Superior temporal gyrus (tissue), 1 donor: ENCODE measurements at regions not wholly inside any gene's neighbourhood (a gene's known extent, or its start where the extent isn't known, plus 50 kb on each side); places are given as distances from the start of the nearest gene placed in this dataset.
"Not testable (repeated sequence)": the region's sequence is repeated elsewhere in the genome, so short reads cannot be mapped to it uniquely, and the experiment has no call there.

Experiments used
- DNase-seq: peaks from one replicate; pipeline ENCODE4 v3.0.0-alpha.2; 2016; ENCODE audit errors: extremely low spot score

- peak; percentile 32 for DNase-seq
Observed at GRCh38 chr12:75944097-75944904, 87.3 kb downstream of the PHLDA1 start.

GRCh38 chr12:75943730-75944096, 87.9 kb downstream of the PHLDA1 start:
- DNase-seq = no peak

GRCh38 chr12:75941661-75942060, 89.9 kb downstream of the PHLDA1 start:
- DNase-seq = not testable (repeated sequence)

- DNase-seq = no peak
Observed at GRCh38 chr12:75939016-75939642, 92.4 kb downstream of the PHLDA1 start.

- no peak for DNase-seq
Observed at GRCh38 chr12:75938189-75938588, 93.4 kb downstream of the PHLDA1 start.

- no peak for DNase-seq
Observed at GRCh38 chr12:75937486-75937885, 94.1 kb downstream of the PHLDA1 start.

GRCh38 chr12:75936515-75937440, 94.8 kb downstream of the PHLDA1 start:
- DNase-seq = no peak

GRCh38 chr12:75935539-75936242, 95.9 kb downstream of the PHLDA1 start:
- DNase-seq = no peak

- DNase-seq = no peak
Observed at GRCh38 chr12:75933101-75933500, 98.5 kb downstream of the PHLDA1 start.

- no peak for DNase-seq
Observed at GRCh38 chr12:75932241-75932640, 99.3 kb downstream of the PHLDA1 start.

- DNase-seq = no peak
Observed at GRCh38 chr12:75923964-75924666, 107.5 kb downstream of the PHLDA1 start.

GRCh38 chr12:75922944-75923642, 108.5 kb downstream of the PHLDA1 start:
- no peak for DNase-seq

GRCh38 chr12:75921622-75922289, 109.8 kb downstream of the PHLDA1 start:
- DNase-seq = no peak

GRCh38 chr12:75917715-75918114, 113.9 kb downstream of the PHLDA1 start:
- DNase-seq = no peak

GRCh38 chr12:75917083-75917482, 114.5 kb downstream of the PHLDA1 start:
- DNase-seq = no peak

GRCh38 chr12:75913502-75914351, 117.8 kb downstream of the PHLDA1 start:
- DNase-seq = no peak

- DNase-seq = no peak
Observed at GRCh38 chr12:75909714-75910656, 121.6 kb downstream of the PHLDA1 start.
